ENCODE measurements at regions not wholly inside any gene's neighbourhood (a gene's known extent, or its start where the extent isn't known, plus 50 kb on each side); places are given as distances from the start of the nearest gene placed in this dataset.

GRCh38 chr10:44205067-44205466, 179.8 kb downstream of the CXCL12 start:
- no peaks in the 10 kb centered on the region for H3K36me3 ChIP-seq (ENCODE audit: control insufficient read depth, insufficient read depth, low read length)
- Mint-ChIP-seq H3K4me1 (no peaks in the 10 kb centered on the region), H3K36me3 (no peaks in the 10 kb centered on the region), H3K27ac (no peak overlapping the region), H3K27me3 (no peaks in the 10 kb centered on the region), H3K4me3 (no peak overlapping the region), H3K9me3 (peaks cover 0 to 2% (median 0%) of the 10 kb centered on the region in 7 donors)
- ATAC-seq (ENCODE audit: low read depth in 2 of 2) (no peak), DNase-seq (no peak)
- H3K27ac ChIP-seq (ENCODE audit: insufficient read depth, low read length, poor library complexity, severe bottlenecking), result no peak overlapping the region
- no peaks in the 10 kb centered on the region for H3K9me3 ChIP-seq (ENCODE audit: control insufficient read depth in 2 of 2, low read length in 2 of 2)
- H3K4me1 ChIP-seq (ENCODE audit: control insufficient read depth, insufficient read depth, low read length, poor library complexity, severe bottlenecking), result no peaks in the 10 kb centered on the region
- H3K4me3 ChIP-seq (ENCODE audit: low read depth, low read length), result no peak overlapping the region
- no peaks in the 10 kb centered on the region for H3K27me3 ChIP-seq (ENCODE audit: control insufficient read depth, insufficient read depth, low read length)

- Mint-ChIP-seq H3K27me3 (no peaks in the 10 kb centered on the region), H3K4me1 (no peaks in the 10 kb centered on the region), H3K4me3 (no peak overlapping the region), H3K9me3 (peaks cover 0 to 2% (median 0%) of the 10 kb centered on the region in 7 donors), H3K36me3 (no peaks in the 10 kb centered on the region), H3K27ac (no peak overlapping the region)
- Histone ChIP-seq H3K27me3 (ENCODE audit: control insufficient read depth, insufficient read depth, low read length) (no peaks in the 10 kb centered on the region), H3K27ac (ENCODE audit: insufficient read depth, low read length, poor library complexity, severe bottlenecking) (no peak overlapping the region), H3K4me3 (ENCODE audit: low read depth, low read length) (no peak overlapping the region), H3K9me3 (ENCODE audit: control insufficient read depth in 2 of 2, low read length in 2 of 2) (no peaks in the 10 kb centered on the region), H3K36me3 (ENCODE audit: control insufficient read depth, insufficient read depth, low read length) (no peaks in the 10 kb centered on the region), H3K4me1 (ENCODE audit: control insufficient read depth, insufficient read depth, low read length, poor library complexity, severe bottlenecking) (no peaks in the 10 kb centered on the region)
- no peak for ATAC-seq (ENCODE audit: low read depth in 2 of 2)
- DNase-seq, result no peak
Measured at GRCh38 chr10:44203535-44203934, 181.4 kb downstream of the CXCL12 start.

GRCh38 chr10:44202952-44203351, 181.9 kb downstream of the CXCL12 start:
- H3K4me1 Mint-ChIP-seq, result no peaks in the 10 kb centered on the region
- ATAC-seq (ENCODE audit: low read depth in 2 of 2), result no peak

GRCh38 chr10:44201656-44202055, 183.2 kb downstream of the CXCL12 start:
- DNase-seq (no peak), ATAC-seq (ENCODE audit: low read depth in 2 of 2) (no peak)
- Mint-ChIP-seq H3K9me3 (peaks cover 0 to 3% (median 0%) of the 10 kb centered on the region in 7 donors), H3K36me3 (no peaks in the 10 kb centered on the region), H3K27me3 (no peaks in the 10 kb centered on the region), H3K4me1 (no peaks in the 10 kb centered on the region), H3K27ac (no peak overlapping the region), H3K4me3 (no peak overlapping the region)
- Histone ChIP-seq H3K27ac (ENCODE audit: insufficient read depth, low read length, poor library complexity, severe bottlenecking) (no peak overlapping the region), H3K4me3 (ENCODE audit: low read depth, low read length) (no peak overlapping the region), H3K9me3 (ENCODE audit: control insufficient read depth in 2 of 2, low read length in 2 of 2) (no peaks in the 10 kb centered on the region), H3K27me3 (ENCODE audit: control insufficient read depth, insufficient read depth, low read length) (no peaks in the 10 kb centered on the region), H3K36me3 (ENCODE audit: control insufficient read depth, insufficient read depth, low read length) (no peaks in the 10 kb centered on the region), H3K4me1 (ENCODE audit: control insufficient read depth, insufficient read depth, low read length, poor library complexity, severe bottlenecking) (no peaks in the 10 kb centered on the region)

More at GRCh38 chr10:44202952-44203351, 181.9 kb downstream of the CXCL12 start:
- H3K9me3 Mint-ChIP-seq, result peaks cover 0 to 2% (median 0%) of the 10 kb centered on the region in 7 donors
- H3K4me1 ChIP-seq (ENCODE audit: control insufficient read depth, insufficient read depth, low read length, poor library complexity, severe bottlenecking), result no peaks in the 10 kb centered on the region
- H3K27me3 Mint-ChIP-seq, result no peaks in the 10 kb centered on the region
- no peak overlapping the region for H3K4me3 ChIP-seq (ENCODE audit: low read depth, low read length)
- no peaks in the 10 kb centered on the region for H3K36me3 ChIP-seq (ENCODE audit: control insufficient read depth, insufficient read depth, low read length)
- H3K4me3 Mint-ChIP-seq, result no peak overlapping the region
- no peak for DNase-seq
- no peak overlapping the region for H3K27ac ChIP-seq (ENCODE audit: insufficient read depth, low read length, poor library complexity, severe bottlenecking)
- no peaks in the 10 kb centered on the region for H3K36me3 Mint-ChIP-seq
- H3K27ac Mint-ChIP-seq, result no peak overlapping the region
- no peaks in the 10 kb centered on the region for H3K27me3 ChIP-seq (ENCODE audit: control insufficient read depth, insufficient read depth, low read length)
- no peaks in the 10 kb centered on the region for H3K9me3 ChIP-seq (ENCODE audit: control insufficient read depth in 2 of 2, low read length in 2 of 2)

GRCh38 chr10:44201011-44201410, 183.9 kb downstream of the CXCL12 start:
- DNase-seq (no peak), ATAC-seq (ENCODE audit: low read depth in 2 of 2) (no peak)
- H3K9me3 Mint-ChIP-seq, result peaks cover 0 to 3% (median 0%) of the 10 kb centered on the region in 7 donors
- H3K36me3 ChIP-seq (ENCODE audit: control insufficient read depth, insufficient read depth, low read length), result no peaks in the 10 kb centered on the region
- no peaks in the 10 kb centered on the region for H3K27me3 ChIP-seq (ENCODE audit: control insufficient read depth, insufficient read depth, low read length)
- H3K4me1 Mint-ChIP-seq, result no peaks in the 10 kb centered on the region
- no peaks in the 10 kb centered on the region for H3K4me1 ChIP-seq (ENCODE audit: control insufficient read depth, insufficient read depth, low read length, poor library complexity, severe bottlenecking)
- H3K4me3 Mint-ChIP-seq, result no peak overlapping the region
- H3K27me3 Mint-ChIP-seq, result no peaks in the 10 kb centered on the region
- H3K27ac Mint-ChIP-seq, result no peak overlapping the region
- no peak overlapping the region for H3K27ac ChIP-seq (ENCODE audit: insufficient read depth, low read length, poor library complexity, severe bottlenecking)
- no peaks in the 10 kb centered on the region for H3K36me3 Mint-ChIP-seq
- no peaks in the 10 kb centered on the region for H3K9me3 ChIP-seq (ENCODE audit: control insufficient read depth in 2 of 2, low read length in 2 of 2)
- H3K4me3 ChIP-seq (ENCODE audit: low read depth, low read length), result no peak overlapping the region

GRCh38 chr10:44199991-44200655, 184.8 kb downstream of the CXCL12 start:
- no peak overlapping the region for H3K27ac ChIP-seq (ENCODE audit: insufficient read depth, low read length, poor library complexity, severe bottlenecking)
- Mint-ChIP-seq H3K27ac (no peak overlapping the region), H3K36me3 (no peaks in the 10 kb centered on the region), H3K4me3 (no peak overlapping the region), H3K4me1 (no peaks in the 10 kb centered on the region), H3K9me3 (peaks cover 0 to 3% (median 0%) of the 10 kb centered on the region in 7 donors), H3K27me3 (no peaks in the 10 kb centered on the region)
- H3K4me1 ChIP-seq (ENCODE audit: control insufficient read depth, insufficient read depth, low read length, poor library complexity, severe bottlenecking), result no peaks in the 10 kb centered on the region
- H3K4me3 ChIP-seq (ENCODE audit: low read depth, low read length), result no peak overlapping the region
- no peaks in the 10 kb centered on the region for H3K9me3 ChIP-seq (ENCODE audit: control insufficient read depth in 2 of 2, low read length in 2 of 2)
- ATAC-seq (ENCODE audit: low read depth in 2 of 2) (no peak), DNase-seq (no peak)
- no peaks in the 10 kb centered on the region for H3K27me3 ChIP-seq (ENCODE audit: control insufficient read depth, insufficient read depth, low read length)
- no peaks in the 10 kb centered on the region for H3K36me3 ChIP-seq (ENCODE audit: control insufficient read depth, insufficient read depth, low read length)

- Histone ChIP-seq H3K27me3 (ENCODE audit: control insufficient read depth, insufficient read depth, low read length) (no peaks in the 10 kb centered on the region), H3K4me3 (ENCODE audit: low read depth, low read length) (no peak overlapping the region), H3K27ac (ENCODE audit: insufficient read depth, low read length, poor library complexity, severe bottlenecking) (no peak overlapping the region), H3K36me3 (ENCODE audit: control insufficient read depth, insufficient read depth, low read length) (no peaks in the 10 kb centered on the region), H3K4me1 (ENCODE audit: control insufficient read depth, insufficient read depth, low read length, poor library complexity, severe bottlenecking) (no peaks in the 10 kb centered on the region), H3K9me3 (ENCODE audit: control insufficient read depth in 2 of 2, low read length in 2 of 2) (no peaks in the 10 kb centered on the region)
- no peaks in the 10 kb centered on the region for H3K27me3 Mint-ChIP-seq
- DNase-seq, result no peak
- no peaks in the 10 kb centered on the region for H3K4me1 Mint-ChIP-seq
- H3K36me3 Mint-ChIP-seq, result no peaks in the 10 kb centered on the region
- no peak overlapping the region for H3K4me3 Mint-ChIP-seq
- ATAC-seq (ENCODE audit: low read depth in 2 of 2), result no peak
- H3K27ac Mint-ChIP-seq, result no peak overlapping the region
- H3K9me3 Mint-ChIP-seq, result peaks cover 0 to 3% (median 0%) of the 10 kb centered on the region in 7 donors
Measured at GRCh38 chr10:44199267-44199666, 185.6 kb downstream of the CXCL12 start.

- Histone ChIP-seq H3K4me1 (ENCODE audit: control insufficient read depth, insufficient read depth, low read length, poor library complexity, severe bottlenecking) (no peaks in the 10 kb centered on the region), H3K27ac (ENCODE audit: insufficient read depth, low read length, poor library complexity, severe bottlenecking) (no peak overlapping the region), H3K9me3 (ENCODE audit: control insufficient read depth in 2 of 2, low read length in 2 of 2) (no peaks in the 10 kb centered on the region), H3K36me3 (ENCODE audit: control insufficient read depth, insufficient read depth, low read length) (no peaks in the 10 kb centered on the region), H3K27me3 (ENCODE audit: control insufficient read depth, insufficient read depth, low read length) (no peaks in the 10 kb centered on the region), H3K4me3 (ENCODE audit: low read depth, low read length) (no peak overlapping the region)
- DNase-seq (no peak), ATAC-seq (ENCODE audit: low read depth in 2 of 2) (no peak)
- no peaks in the 10 kb centered on the region for H3K4me1 Mint-ChIP-seq
- H3K27ac Mint-ChIP-seq, result no peak overlapping the region
- H3K9me3 Mint-ChIP-seq, result peaks cover 0 to 3% (median 0%) of the 10 kb centered on the region in 7 donors
- no peak overlapping the region for H3K4me3 Mint-ChIP-seq
- no peaks in the 10 kb centered on the region for H3K36me3 Mint-ChIP-seq
- H3K27me3 Mint-ChIP-seq, result no peaks in the 10 kb centered on the region
Measured at GRCh38 chr10:44198780-44199097, 186.2 kb downstream of the CXCL12 start.
